NT2/D1 (cell line): ENCODE measurements at regions not wholly inside any gene's neighbourhood (a gene's known extent, or its start where the extent isn't known, plus 50 kb on each side); places are given as distances from the start of the nearest gene placed in this dataset.

Experiments
- SUZ12 ChIP-seq: IDR thresholded peaks from 2 replicates; pipeline ENCODE4 v1.6.1; 2011; ENCODE audit not compliant: insufficient read length, insufficient read depth; ENCODE audit errors: extremely low read depth
- YY1 ChIP-seq: IDR thresholded peaks from 2 replicates; pipeline ENCODE4 v1.6.1; 2011; ENCODE audit not compliant: insufficient read length, insufficient read depth
- ZNF274 ChIP-seq: IDR thresholded peaks from 2 replicates; pipeline ENCODE4 v1.6.1; 2011; ENCODE audit warnings: mild to moderate bottlenecking, low read depth, low read length

GRCh38 chr6:156543431-156543830, 233.7 kb upstream of the ARID1B start:
- TF ChIP-seq YY1 (no peak), ZNF274 (no peak), SUZ12 (no peak)
